ENCODE measurements at regions not wholly inside any gene's neighbourhood (a gene's known extent, or its start where the extent isn't known, plus 50 kb on each side); places are given as distances from the start of the nearest gene placed in this dataset.

- DNase-seq (ENCODE audit: low read depth in 2 of 2): peak in 1 of 2 donors; percentile 28
These were observed 81.0 kb downstream of the SEMA4F start for GRCh38 chr2:74735009-74735408.

DNA sequence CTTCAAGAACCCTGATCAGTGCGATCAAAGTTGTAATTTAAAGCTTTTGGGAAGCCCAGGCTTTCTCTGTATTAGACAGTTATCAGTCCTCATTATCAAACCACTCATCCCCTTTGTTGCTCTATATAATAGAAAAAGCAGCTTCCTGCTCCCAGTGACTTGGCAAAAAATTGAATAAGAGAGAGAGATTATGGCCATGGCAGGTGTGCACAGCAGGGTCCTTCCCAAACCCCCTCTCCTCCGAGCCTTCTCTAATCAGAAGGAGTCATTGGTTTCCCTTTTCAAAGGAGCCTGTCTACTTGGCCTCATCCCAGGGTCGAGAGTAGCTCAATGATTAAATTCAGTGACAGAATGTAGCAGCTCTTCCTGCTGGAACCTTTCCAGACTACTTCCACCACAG, 81.5 kb downstream of the SEMA4F start:
- no peak for DNase-seq (ENCODE audit: low read depth in 2 of 2)

DNA sequence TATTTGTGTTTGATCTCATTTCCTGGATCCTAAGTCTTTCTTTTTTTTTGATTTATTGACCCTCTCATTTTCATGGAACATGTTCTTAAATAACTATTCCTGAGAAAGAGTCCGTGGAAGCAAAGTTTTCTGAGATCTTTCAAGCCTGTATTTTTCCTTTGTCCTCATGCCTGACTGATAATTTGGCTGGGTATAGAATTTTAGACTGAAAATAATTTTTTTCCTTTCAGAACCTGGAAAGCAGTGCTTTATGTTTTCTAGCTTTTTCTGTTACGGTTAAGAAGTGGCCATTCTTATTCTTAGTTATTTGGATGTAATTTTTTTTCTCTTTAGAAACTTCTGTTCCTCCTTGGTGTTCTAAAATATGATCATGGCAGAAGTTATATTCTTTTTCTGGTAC, 82.5 kb downstream of the SEMA4F start:
- no peak for DNase-seq (ENCODE audit: low read depth in 2 of 2)

DNA sequence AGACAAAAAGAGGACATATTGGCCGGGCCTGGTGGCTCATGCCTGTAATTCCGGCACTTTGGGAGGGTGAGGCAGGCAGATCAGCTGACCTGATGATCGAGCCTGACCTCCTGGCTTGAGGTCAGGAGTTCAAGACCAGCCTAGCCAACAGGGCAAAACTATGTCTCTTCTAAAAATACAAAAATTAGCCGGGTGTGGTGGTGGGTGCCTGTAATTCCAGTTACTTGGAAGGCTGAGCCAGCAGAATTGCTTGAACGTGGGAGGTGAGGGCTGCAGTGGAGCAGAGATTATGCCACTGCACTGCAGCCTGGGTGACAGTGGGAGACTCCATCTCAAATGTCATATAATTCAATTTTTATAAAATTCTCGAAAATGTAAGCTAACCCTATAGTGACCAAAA, 84.5 kb downstream of the SEMA4F start:
- no peak for DNase-seq (ENCODE audit: low read depth in 2 of 2)

- DNase-seq (ENCODE audit: low read depth in 2 of 2): no peak
These were observed 85.1 kb downstream of the SEMA4F start for GRCh38 chr2:74739129-74739528.

DNA sequence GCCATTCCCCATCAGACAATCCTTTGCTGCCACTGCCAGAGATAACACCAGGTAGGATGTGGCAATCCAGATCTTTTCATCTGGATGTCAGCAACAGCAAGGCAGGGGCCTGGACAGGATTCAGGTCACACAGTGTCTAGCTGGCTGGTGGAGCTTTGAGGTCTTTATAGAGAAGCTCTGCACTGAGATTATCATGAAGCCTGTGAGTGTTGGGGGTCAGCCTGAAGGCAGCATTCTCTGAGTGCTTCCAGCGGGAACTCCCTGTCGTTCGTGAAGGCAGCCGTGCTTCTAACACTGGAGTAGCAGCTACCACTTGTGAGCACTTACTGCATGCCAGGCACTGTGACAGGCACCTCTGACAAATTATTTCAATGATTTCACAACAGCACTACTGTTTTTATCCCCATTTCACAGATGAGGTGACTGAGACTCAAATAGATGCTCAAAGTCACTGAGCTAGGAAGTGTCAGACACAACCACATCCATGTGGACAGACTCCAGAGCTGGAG, 85.7 kb downstream of the SEMA4F start:
- DNase-seq (ENCODE audit: low read depth in 2 of 2): no peak

GRCh38 chr2:74740395-74740740, 86.3 kb downstream of the SEMA4F start:
- no peak for DNase-seq (ENCODE audit: low read depth in 2 of 2)

- peak; percentile 10 to 70 for DNase-seq (ENCODE audit: low read depth in 2 of 2)
These were observed 86.8 kb downstream of the SEMA4F start for GRCh38 chr2:74740741-74741431.

DNA sequence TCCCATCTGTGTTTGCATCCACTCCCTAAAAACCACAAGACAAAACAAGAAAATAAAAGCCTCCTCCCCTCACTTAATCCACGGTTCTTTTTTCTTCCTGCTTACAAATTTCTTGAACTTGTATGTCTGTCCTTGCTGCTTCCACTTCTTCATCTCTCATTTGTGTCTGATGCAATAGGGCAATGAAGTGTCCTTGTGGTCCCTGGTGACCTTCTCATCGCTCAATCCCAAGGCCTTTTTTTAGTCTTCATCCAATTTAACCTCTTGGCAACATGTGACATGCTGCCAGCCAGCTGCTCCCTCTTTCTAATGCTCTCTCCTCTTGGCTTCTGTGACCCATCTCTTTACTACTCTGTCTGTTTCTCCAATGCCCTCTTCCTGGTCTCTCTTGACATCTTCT, 87.6 kb downstream of the SEMA4F start:
- DNase-seq (ENCODE audit: low read depth in 2 of 2): no peak

- no peak for DNase-seq (ENCODE audit: low read depth in 2 of 2)
These were observed 88.4 kb downstream of the SEMA4F start for GRCh38 chr2:74742471-74742870.

DNA sequence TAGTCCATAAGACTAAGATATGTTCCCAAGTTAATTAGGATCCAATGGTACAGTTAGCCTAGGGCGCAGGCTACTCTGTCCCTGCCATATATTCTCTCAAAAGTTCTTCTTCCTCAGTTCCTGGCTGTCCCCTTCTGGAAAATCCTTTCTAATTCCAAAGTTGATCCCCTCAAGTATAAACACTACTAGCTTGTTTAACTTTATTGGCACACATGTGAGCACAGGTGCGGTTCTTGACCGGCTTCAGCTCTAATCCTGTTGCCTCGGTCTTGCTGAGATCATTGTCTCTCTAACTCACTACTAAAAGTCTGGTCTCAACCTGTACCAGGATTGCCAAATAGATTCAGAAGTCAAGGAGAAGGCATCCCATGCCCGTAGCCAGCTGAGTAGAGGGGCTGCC, 89.0 kb downstream of the SEMA4F start:
- no peak for DNase-seq (ENCODE audit: low read depth in 2 of 2)

- no peak for DNase-seq (ENCODE audit: low read depth in 2 of 2)
These were observed 89.7 kb downstream of the SEMA4F start for GRCh38 chr2:74743778-74744177.

DNA sequence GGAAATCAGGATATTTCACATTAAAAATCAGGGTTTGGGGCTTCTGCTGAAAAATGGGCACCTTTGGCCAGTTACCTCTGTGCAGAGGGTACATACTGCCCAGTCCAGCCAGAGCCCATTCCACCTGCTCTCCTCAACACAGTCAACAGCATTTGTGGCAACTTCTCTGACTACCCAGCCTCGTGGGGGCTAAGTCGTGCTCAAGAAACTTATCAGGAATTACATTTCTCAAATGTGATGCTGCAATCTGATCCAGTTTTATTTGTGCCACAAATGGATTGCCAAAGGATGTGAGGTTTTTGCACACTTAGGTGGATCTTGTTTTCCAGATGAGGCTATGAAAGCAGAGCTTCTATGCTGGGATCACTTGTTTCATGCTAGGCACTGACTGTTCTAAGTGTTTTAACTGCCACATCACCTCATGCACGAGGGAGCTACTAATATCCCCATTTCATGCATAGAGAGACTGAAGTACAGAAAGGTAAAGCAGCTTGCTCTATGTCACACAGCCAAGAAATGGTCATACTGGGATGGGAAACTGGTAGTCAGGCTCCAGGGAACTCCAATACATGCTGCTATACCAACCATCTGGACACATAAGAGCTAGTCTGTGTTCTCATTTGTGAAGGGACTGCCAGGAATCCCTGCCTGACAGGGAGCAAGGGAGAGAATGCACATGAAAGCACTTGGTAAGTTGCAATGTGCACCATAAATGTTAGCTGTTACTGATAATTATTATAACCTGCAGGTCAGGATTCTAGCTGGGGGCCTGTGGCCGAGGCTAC, 89.0 kb upstream of the HK2 start:
- DNase-seq (ENCODE audit: low read depth in 2 of 2): no peak

DNA sequence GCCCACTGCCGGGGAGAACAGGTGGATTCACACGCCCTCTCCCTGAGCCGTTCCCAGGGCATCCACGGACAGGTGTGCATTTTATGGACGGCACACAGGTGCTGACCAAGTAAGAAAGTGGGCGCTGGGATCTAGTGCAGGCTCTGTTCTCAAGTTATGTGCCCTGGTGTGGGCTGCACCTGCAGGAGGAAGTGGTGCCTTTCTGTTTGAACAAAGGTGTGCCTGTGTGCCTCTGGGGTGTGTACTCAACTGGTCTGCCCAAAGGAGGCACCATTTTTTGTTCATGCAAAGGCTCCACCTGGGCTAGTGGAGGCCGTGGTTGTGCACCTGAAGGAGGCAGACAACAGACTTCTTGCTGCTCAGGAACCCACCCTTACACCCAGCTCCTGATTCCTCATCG, 88.2 kb upstream of the HK2 start:
- no peak for DNase-seq (ENCODE audit: low read depth in 2 of 2)

GRCh38 chr2:74746480-74746879, 87.4 kb upstream of the HK2 start:
- DNase-seq (ENCODE audit: low read depth in 2 of 2): no peak

DNA sequence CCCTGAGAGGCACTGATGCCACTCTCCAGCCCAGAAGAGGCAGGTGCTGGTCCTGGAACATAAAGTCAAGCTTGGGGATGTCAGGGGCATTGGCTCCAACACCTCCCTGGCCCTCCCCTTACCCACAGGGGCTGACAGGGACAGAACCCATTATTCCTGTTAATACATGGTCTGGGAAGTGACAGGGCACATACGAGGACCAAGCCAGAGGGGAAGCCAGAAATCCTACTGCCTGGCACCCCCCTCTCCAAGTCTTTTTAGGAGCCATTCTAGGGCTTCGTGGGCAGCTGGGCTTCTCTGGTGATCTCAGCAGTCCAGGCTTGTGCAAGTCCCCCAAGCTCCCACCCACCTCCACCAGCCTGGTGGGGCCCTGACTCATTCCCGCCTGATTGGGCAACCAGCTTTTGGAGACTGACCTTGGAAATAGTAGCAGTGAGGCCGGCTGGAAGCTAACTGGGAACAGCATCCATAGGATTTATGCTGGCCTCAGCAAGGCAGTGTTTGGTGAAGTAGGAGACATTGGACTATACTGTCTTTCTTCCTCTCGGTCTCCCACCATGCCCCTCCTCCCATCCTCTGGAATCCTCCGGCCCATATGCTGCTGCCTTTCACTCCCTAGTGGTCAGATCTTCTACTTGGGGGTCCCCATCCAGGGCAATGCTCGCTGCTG, 86.4 kb upstream of the HK2 start:
- DNase-seq (ENCODE audit: low read depth in 2 of 2): no peak

GRCh38 chr2:74748665-74749064, 85.3 kb upstream of the HK2 start:
- no peak for DNase-seq (ENCODE audit: low read depth in 2 of 2)

GRCh38 chr2:74749432-74749831, 84.5 kb upstream of the HK2 start:
- no peak for DNase-seq (ENCODE audit: low read depth in 2 of 2)

DNA sequence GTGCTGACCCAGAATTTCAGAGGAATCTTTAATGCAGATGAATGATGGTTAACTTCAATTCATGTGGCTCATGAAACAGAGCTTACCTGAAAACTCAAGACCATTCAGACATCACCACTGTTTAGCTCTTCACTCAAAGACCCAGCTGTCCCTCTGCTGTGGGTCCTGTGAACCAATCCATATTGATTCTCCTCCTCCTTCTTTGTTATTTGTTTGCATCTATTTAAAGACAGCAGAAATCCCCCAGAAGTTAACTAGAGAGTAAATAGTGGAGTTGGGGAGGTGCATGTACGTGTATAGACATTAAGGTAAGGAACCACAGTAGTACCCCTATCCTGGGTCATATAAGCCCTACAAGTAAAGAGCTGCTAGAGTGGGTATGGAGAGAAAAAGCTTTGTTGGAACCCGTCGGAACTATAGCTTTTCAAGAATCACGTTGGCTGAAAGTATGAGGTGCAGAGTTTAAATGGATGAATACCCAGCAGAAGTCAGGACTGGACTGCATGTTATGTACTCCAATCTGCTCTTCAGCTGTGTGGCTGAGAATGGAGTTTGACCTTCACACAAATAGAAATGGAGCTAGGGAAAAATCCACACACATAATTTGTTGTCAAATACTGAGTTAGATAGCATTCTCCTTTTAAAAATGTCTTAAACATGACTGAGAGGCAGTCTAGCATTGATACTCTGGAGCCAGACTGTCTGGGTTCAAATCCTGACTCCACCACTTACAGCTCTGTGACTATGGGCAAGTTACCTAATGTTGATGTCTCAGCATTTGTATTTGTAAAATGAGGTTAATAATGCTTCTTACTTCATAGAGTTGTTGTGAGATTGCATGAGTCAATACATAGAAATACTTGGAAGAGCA, 81.7 kb upstream of the HK2 start:
- no peak for DNase-seq (ENCODE audit: low read depth in 2 of 2)

- no peak for DNase-seq (ENCODE audit: low read depth in 2 of 2)
These were observed 78.5 kb upstream of the HK2 start for GRCh38 chr2:74755386-74755785.

DNA sequence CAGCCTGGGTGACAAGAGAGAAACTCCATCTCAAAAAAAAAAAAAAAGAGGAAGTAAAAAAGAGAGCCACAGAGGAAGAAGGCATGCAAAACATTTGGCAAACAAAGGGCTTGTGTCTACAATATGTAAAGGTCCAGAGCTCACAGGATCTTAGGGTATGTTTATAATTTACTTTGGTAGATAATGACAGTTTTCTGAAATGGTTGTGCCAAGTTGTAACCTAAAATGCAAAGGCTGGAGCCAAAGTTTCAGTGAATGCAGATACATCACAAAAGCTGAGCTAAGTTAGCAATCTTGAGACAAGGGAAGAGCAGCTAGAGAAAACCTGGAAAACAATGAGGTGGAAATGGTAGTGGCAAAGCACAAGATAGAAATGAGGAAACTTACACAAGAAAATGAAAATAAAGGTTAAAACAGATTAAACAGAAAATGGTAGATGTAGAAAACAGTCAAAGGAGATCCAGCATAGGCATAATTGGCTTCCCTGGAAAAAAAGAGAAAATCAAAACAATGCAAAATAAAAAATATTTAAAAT, 77.5 kb upstream of the HK2 start:
- DNase-seq (ENCODE audit: low read depth in 2 of 2): no peak

Data from dermis microvascular lymphatic vessel endothelial cell (primary cell).